Fibroblast of villous mesenchyme (primary cell): ENCODE measurements at regions not wholly inside any gene's neighbourhood (a gene's known extent, or its start where the extent isn't known, plus 50 kb on each side); places are given as distances from the start of the nearest gene placed in this dataset.
A peak's percentile ranks its signal among the peaks of the same experiment; 100 is the strongest.

Experiments used
- DNase-seq: peaks from one replicate; pipeline ENCODE4 v3.0.0-alpha.2; 2010; ENCODE audit warnings: low read depth
- H3K4me3 ChIP-seq: 2 replicates; pipeline ENCODE4 v1.5.1; 2011; ENCODE audit warnings: low read depth, mild to moderate bottlenecking, low read length
- TF ChIP-seq, protein P1 (sequence below): IDR thresholded peaks from 2 replicates; pipeline ENCODE4 v1.5.1; 2012; ENCODE audit warnings: low read depth, mild to moderate bottlenecking, low read length; ENCODE audit not compliant: insufficient read depth

DNA sequence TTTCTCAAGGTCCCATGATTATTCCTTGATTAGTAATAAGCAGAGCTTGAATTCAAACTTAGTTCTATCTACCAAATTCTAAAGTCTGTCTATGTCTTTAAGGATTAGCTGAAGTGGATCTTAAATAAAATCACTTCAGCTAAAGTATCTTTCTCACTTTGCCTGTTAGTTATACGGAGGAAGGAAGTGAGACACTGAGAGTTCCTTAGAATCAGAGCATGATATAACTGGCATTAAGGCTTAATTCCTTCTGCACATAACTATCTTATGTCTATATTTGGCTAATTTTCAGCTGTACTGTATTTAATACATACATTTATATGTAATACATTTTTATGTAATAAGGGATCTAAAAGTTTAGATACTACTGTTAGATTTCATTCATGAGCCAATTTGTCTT, 491.1 kb upstream of the GHITM start:
- no peak overlapping the region for H3K4me3 ChIP-seq
- TF ChIP-seq, protein P1, sequence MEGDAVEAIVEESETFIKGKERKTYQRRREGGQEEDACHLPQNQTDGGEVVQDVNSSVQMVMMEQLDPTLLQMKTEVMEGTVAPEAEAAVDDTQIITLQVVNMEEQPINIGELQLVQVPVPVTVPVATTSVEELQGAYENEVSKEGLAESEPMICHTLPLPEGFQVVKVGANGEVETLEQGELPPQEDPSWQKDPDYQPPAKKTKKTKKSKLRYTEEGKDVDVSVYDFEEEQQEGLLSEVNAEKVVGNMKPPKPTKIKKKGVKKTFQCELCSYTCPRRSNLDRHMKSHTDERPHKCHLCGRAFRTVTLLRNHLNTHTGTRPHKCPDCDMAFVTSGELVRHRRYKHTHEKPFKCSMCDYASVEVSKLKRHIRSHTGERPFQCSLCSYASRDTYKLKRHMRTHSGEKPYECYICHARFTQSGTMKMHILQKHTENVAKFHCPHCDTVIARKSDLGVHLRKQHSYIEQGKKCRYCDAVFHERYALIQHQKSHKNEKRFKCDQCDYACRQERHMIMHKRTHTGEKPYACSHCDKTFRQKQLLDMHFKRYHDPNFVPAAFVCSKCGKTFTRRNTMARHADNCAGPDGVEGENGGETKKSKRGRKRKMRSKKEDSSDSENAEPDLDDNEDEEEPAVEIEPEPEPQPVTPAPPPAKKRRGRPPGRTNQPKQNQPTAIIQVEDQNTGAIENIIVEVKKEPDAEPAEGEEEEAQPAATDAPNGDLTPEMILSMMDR = no peak
- DNase-seq = no peak

DNA sequence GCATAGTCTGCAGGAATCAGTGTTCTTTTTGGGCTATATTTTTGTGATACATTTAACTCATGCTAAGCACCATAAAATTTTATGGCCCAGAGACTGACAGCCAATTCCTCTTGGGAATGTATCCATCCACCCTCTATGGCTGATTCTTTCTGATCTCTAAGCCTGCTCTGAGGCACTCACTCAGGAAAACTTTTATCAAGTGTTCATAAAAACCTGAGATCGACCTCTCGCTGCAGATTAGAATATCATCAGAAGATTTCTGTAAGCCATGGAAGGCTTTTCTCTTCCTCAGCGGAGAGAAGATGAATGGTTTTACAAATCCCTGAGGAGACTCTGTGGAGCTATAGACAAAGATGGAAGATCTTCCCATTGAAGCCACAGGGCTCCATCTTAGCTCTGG, 489.8 kb upstream of the GHITM start:
- H3K4me3 ChIP-seq = no peak overlapping the region
- TF ChIP-seq, protein P1 = no peak
- no peak for DNase-seq

DNA sequence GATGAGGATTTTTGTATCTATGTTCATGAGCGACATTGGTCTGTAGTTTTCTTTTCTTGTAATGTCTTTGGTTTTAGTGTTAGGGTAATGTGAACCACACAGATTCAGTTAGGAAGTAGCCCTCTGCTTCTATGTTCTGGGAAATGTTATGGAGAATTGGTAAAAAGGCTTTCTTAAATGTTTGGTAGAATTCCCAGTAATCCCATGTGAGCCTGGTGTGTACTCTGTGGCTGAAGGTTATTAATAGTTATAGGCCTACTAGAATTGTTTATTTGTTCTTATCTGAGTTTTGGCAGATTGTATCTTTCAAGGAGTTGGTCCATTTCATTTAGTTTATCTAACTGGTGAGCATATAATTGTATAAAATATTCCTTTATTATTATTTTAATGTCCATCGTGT, 484.6 kb upstream of the GHITM start:
- no peak overlapping the region for H3K4me3 ChIP-seq
- TF ChIP-seq, protein P1 = no peak
- no peak for DNase-seq

DNA sequence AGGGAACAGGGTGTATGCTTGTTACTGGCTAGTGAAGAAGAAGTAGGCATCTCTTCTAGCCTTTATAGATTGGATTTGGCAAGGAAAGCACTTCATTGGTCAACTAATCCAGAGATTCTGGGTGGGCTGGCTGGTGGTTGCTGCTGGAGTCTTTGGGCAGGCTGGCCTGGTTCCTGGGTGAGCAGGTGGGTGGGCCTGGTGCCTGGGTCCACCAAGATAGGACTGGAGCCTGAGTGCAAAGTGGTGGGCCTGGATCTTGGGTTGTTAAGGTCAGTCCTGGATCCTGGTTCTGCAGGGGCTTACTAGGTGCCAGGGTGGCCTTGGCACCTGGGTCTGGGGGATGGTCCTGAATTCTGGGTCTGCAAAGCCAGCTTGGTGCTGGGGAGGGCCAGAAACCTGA, 482.4 kb upstream of the GHITM start:
- TF ChIP-seq, protein P1 = no peak
- no peak for DNase-seq
- H3K4me3 ChIP-seq = no peak overlapping the region

DNA sequence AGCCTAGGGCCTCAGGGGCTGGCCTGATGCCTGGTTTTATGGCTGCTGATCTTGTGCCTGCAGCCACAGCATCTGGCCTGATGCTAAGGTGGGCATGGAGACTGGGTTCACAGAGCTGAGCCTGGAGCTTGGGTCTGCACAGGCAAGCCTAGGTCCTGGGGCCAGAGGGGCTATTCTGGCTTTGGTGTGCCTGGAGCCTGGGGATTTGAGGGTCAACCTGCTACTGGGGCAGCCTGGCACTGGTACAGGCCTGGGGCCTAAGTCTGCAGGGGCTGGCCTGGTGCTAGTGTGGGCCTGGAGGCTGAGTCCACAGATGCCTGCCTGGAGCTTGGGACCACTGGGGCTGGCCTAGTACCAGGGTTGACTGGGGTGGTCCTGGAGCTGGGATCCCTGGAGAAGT, 481.8 kb upstream of the GHITM start:
- TF ChIP-seq, protein P1 = no peak
- H3K4me3 ChIP-seq = no peak overlapping the region

DNA sequence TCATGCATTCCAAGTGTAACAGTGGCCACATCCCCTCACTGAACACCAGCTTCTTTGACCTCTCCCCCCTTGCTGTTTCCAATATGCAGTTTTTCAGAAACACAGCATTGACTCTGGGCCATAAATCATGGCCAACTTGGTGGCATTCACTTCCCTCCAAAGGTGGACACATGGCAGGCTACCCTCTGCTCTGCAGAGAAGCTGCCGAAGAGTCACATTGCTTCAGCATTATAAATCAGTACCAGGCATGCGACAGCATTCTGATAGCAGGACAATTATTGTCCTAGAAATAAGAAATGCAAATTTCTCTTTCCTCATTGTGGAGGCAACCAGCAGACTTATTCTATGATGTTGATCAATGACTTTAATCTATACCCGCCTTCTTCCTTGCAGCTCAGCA, 475.4 kb upstream of the GHITM start:
- no peak for DNase-seq
- no peak overlapping the region for H3K4me3 ChIP-seq
- TF ChIP-seq, protein P1 = no peak

More for the DNA sequence above, 481.8 kb upstream of the GHITM start:
- no peak for DNase-seq

DNA sequence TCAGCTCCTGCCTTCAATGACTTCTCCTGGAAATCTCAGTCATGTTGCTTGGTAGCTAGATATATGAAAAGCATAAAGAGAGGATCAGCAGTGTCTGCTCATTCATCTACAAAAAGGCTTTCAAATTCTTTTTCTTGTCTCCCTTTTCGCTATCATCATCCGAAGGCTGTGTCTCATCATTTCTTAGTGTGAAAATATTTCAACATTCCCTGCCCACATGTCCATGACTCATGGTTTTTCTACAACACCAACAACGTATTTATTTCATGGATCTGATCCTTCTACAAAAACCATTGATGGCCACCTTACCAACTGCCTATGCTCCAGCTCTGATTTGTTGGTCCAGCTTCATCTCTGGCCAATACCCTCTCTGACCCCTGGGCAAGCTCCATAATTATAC, 472.5 kb upstream of the GHITM start:
- TF ChIP-seq, protein P1 = no peak
- H3K4me3 ChIP-seq = no peak overlapping the region
- DNase-seq = peak; percentile 61
